Esophagus squamous epithelium (tissue), 5 donors: ENCODE measurements at regions not wholly inside any gene's neighbourhood (a gene's known extent, or its start where the extent isn't known, plus 50 kb on each side); places are given as distances from the start of the nearest gene placed in this dataset.
"Not testable (repeated sequence)": the region's sequence is repeated elsewhere in the genome, so short reads cannot be mapped to it uniquely, and the experiment has no call there.

Experiments
- DNase-seq: peaks from one replicate; lab custom pipeline; 2025; lab: John Stamatoyannopoulos, UW
- H3K27ac ChIP-seq, 4 donors: fragments of 200-600 bp; sonication (generic); one replicate each; pipeline ENCODE4 v1.5.1; 2016 to 2019; ENCODE audit warnings: mild to moderate bottlenecking in 1 of 4
- H3K27me3 ChIP-seq, 4 donors: fragments of 200-600 bp; sonication (generic); 1 replicate in 3 of 4; 2 replicates in 1 of 4; pipeline versions ENCODE4 v1.5.1 to v1.6.0; 2017 to 2021; ENCODE audit warnings: antibody characterized with exemption in 1 of 4
- H3K36me3 ChIP-seq, 3 donors: fragments of 200-600 bp; sonication (generic); one replicate each; pipeline ENCODE4 v1.5.1; 2016 to 2019
- H3K4me1 ChIP-seq, 3 donors: fragments of 200-600 bp; sonication (generic); one replicate each; pipeline ENCODE4 v1.5.1; 2017 to 2019
- H3K4me3 ChIP-seq, 4 donors: fragments of 200-600 bp; sonication (generic); 1 replicate in 3 of 4; 2 replicates in 1 of 4; pipeline ENCODE4 v1.5.1; 2016 to 2019; ENCODE audit warnings: mild to moderate bottlenecking in 2 of 4, moderate library complexity in 1 of 4
- H3K9me3 ChIP-seq, 3 donors: fragments of 200-600 bp; sonication (generic); one replicate each; pipeline ENCODE4 v1.5.1; 2016 to 2019
- WGBS, 2 donors: methylation state at CpG; one replicate each; pipeline ENCODE4 v1.1.5; 2018; 5-methylcytosine and 5-hydroxymethylcytosine counted together
- intact Hi-C: fragments of 100-400 bp; cut with DNase I; formaldehyde crosslinking; loops from one replicate; pipeline ENCODE4 v1.15.0; 2022
- donor health status: DM: yes; HTN: yes; CAD: no.

DNA sequence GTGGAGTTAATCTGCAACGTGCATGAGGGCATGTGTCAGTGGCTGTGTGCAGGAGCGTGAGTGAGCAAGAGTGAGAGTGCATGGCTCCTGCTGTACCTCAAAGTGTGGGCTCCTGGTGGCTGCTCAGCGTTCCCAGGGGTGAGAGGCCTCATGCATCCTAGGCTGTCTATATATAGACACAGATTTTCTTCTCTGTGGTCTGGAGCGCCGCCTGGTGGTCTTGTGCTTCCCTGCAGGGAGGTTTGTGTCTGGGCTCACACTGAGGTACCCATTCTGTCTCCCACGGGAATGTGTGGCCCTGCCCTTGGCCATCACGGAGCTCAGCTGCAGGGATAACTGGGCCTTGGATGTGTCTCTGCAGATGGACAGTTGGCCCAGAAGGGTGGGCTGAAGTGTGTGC, 520.2 kb downstream of the GOLGA6L6 start:
- DNase-seq, intact Hi-C loops: not testable (repeated sequence)
- WGBS, 2 donors: no CpG with 5 or more reads among the region's 7 CpGs

DNA sequence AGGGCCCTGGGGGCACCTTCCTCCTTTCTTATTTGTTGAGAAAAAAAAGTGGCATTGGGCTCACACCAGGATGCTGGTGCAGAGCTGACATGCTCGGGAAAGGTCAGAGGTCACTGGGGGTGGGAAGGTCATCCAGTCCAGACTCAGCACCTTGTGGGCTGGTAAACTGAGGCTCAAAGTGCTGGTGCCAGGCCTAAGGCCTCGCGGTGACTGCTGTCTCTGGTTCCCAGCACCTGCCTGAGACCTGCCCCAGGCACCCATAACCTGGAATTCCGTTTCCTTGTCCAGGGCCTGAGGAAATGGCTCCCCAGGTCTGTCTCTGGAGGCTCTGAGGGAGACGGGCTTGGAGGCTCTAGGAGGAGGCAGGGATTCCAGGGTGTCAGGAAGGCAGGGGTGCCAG, 521.0 kb downstream of the GOLGA6L6 start:
- H3K27me3 ChIP-seq, H3K27ac ChIP-seq, H3K4me1 ChIP-seq, DNase-seq, intact Hi-C loops, H3K9me3 ChIP-seq, H3K36me3 ChIP-seq, H3K4me3 ChIP-seq: not testable (repeated sequence)
- no CpG with 5 or more reads among the region's 5 CpGs for WGBS, 2 donors

More for the DNA sequence above, 520.2 kb downstream of the GOLGA6L6 start:
- not testable (repeated sequence) for H3K9me3 ChIP-seq, H3K4me3 ChIP-seq, H3K27me3 ChIP-seq, H3K27ac ChIP-seq, H3K4me1 ChIP-seq, H3K36me3 ChIP-seq

DNA sequence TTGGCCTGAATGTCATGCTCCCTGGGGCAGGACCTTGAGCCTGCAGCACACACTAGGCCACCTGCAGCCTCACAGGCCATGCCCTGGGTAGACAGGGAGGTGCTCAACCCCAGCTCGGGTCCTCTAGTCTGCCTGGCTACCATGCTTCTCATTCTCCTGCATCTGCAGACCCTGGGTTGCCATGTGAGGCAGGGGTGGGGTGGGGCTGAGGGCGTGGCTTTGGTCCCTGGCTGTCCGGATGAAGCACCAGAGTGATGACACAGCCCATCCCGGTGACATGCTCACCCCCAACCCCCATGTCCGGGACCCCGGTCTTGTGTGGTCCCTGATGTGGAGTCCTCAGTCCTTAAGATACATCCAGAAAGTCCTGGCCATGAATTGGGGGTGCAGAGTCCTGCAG, 521.8 kb downstream of the GOLGA6L6 start:
- DNase-seq, H3K9me3 ChIP-seq, H3K4me1 ChIP-seq, H3K27me3 ChIP-seq, intact Hi-C loops, H3K27ac ChIP-seq, H3K36me3 ChIP-seq, H3K4me3 ChIP-seq: not testable (repeated sequence)
- WGBS, 2 donors: 60% methylated on average over 1 of the region's 6 CpGs; no CpG with 5 or more reads in 1 of the 2 donors

DNA sequence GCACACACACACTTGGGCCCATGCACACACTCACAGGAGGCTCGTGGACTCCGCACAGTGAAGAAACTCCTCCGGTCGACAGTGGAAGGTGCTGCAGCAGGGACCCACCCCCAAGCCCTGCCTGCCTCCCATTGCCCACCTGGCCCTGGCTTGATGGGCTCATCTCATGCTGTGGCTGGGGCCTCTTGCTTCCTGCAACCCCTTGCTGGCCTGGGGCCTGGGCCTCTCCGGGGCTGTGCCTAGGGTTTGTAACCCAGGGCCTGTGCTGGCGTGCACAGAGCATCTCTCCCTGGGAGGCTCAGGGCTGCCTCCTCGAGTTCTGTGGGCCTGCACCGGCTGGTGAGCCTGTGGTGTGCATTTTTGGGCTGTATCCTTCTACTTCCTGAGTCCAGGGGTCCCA, 524.0 kb downstream of the GOLGA6L6 start:
- WGBS, 2 donors: 100% methylated on average over 3 of the region's 8 CpGs; no CpG with 5 or more reads in 1 of the 2 donors
- DNase-seq, intact Hi-C loops, H3K4me1 ChIP-seq, H3K4me3 ChIP-seq, H3K36me3 ChIP-seq, H3K27me3 ChIP-seq, H3K27ac ChIP-seq, H3K9me3 ChIP-seq: not testable (repeated sequence)

DNA sequence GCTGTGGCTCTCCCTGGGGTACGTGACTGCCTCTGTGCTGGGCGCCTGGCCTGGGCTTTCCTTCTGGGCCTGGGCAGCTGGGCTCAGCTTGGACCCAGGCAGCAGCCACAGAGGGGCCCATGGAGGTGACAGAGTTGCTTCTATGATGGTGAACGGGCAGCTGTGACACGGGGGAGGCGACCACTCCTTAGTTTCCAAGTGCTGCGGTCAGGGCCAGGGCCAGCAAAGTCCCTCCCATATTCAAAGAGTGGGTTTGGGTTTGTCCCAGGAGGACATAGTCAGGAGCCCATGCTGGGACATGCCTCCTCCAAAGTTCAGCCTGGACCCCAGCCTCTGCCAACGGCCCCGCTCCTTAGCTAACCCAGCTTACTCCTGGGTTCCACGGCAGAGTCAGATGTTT, 524.7 kb downstream of the GOLGA6L6 start:
- DNase-seq, H3K27ac ChIP-seq, H3K4me3 ChIP-seq, H3K27me3 ChIP-seq, H3K4me1 ChIP-seq, intact Hi-C loops, H3K36me3 ChIP-seq, H3K9me3 ChIP-seq: not testable (repeated sequence)
- WGBS, 2 donors: no CpG with 5 or more reads among the region's 9 CpGs

DNA sequence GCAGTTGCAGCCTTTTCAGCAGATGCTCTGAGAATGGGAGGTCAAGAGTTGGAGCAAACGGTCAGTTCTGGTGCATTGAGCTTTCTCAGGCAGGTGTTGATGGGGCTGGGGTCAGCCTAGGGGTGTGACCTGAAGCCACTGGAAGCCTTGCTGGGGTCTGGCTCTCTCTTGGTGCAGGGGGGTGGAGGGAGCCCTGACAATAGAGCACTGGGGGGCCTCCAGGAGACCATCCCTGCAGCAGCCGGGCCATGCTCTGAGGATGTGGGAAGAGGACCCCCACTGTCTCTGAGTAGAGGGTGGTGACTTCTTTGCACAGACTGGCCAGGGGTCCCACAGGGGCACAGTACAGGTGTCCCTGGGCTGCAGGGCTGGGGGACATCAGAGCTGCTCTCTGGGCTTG, 528.8 kb downstream of the GOLGA6L6 start:
- H3K27me3 ChIP-seq, H3K36me3 ChIP-seq, DNase-seq, intact Hi-C loops, H3K9me3 ChIP-seq, H3K4me1 ChIP-seq, H3K4me3 ChIP-seq, H3K27ac ChIP-seq: not testable (repeated sequence)
- WGBS, 2 donors: 60 to 100% methylated on average over 1 of the region's 2 CpGs

DNA sequence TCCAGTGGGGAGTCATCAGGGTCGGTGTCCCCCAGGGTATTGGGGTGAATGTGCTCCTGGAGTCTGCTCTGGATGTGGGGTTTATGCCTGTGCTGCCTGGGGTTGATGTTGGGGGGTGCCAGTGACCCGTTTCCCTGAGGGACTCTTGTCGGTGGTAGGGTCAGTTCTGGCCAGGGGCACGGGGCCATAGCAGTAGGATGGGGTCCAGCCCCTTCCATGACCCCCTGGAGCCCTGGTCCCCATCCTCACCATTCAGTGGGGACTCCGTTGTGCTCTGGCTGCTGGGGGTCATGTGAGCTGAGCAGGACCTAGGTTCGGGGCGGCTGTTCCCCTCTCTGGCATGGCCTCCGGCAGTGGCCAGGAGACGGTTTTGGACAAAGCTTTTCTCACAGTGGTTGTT, 530.8 kb downstream of the GOLGA6L6 start:
- H3K36me3 ChIP-seq, H3K27me3 ChIP-seq, H3K4me1 ChIP-seq, H3K4me3 ChIP-seq, intact Hi-C loops, DNase-seq, H3K27ac ChIP-seq, H3K9me3 ChIP-seq: not testable (repeated sequence)
- WGBS, 2 donors: 80% methylated on average over 2 of the region's 9 CpGs; no CpG with 5 or more reads in 1 of the 2 donors

DNA sequence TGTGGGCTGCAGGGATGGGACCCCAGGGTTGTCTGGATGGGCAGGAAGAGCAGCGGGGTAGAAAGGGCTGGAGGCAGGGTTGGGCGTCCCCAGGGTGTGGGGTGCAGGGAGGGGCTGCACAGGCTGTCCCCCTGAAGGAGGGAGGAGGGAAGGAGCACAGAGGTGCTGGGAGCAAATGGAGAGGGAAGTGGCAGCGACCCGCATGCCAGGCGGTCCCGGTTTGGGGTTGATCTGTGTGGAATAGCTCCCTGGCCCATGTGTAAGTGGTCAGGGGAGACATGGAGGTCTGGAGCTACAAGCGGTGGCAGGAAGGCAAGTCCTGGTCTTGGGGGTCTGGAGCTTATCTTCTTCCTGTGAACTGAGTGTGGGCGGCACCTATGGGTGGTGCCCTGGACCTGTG, 532.0 kb downstream of the GOLGA6L6 start:
- DNase-seq, H3K27ac ChIP-seq, H3K9me3 ChIP-seq, H3K36me3 ChIP-seq, H3K4me3 ChIP-seq, intact Hi-C loops, H3K4me1 ChIP-seq, H3K27me3 ChIP-seq: not testable (repeated sequence)
- WGBS, 2 donors: no CpG with 5 or more reads among the region's 8 CpGs

DNA sequence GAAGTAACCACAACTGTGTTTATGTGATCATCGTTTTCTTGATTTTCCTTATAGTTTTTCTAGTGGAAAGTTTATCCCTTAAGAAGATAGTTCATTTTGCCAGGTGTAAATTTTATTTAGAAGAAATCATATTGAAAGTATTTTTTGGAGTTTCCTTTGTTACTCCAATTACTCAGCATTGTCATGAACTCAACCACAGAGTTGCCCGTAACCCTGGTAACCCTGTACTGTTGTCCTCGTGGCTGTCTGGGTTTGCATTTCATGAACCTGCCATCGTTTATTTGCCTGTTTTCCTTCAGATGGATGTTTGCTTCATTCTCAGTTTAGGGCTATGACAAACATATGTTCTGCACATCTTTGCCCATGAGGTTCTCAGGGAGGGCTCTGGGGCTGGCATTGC, 534.3 kb downstream of the GOLGA6L6 start:
- H3K4me3 ChIP-seq, H3K36me3 ChIP-seq, H3K9me3 ChIP-seq, H3K4me1 ChIP-seq, H3K27ac ChIP-seq, intact Hi-C loops, H3K27me3 ChIP-seq, DNase-seq: not testable (repeated sequence)
- WGBS, 2 donors: 58 to 64% methylated on average over 3 of the region's 4 CpGs

DNA sequence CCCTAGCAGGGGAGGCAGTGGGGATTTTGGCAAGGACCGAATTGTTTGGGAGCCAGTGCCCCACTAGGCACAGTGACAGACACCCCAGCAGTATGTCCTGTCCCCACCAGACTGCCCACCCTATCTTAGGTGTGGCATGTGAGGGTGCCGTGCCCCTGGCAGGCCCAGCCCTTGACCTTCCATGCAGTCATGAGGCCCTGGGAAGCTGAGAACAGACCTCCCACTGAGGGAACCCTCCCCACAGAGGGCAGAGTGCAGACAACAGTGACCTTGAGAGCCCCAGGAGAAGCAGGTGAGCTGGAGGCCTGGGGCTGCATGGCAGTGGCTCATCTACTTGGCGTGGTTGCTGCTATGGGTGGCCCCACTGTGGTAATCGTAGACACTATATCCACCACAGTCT, 538.1 kb downstream of the GOLGA6L6 start:
- H3K4me1 ChIP-seq, H3K36me3 ChIP-seq, H3K27ac ChIP-seq, intact Hi-C loops, H3K27me3 ChIP-seq, DNase-seq, H3K9me3 ChIP-seq, H3K4me3 ChIP-seq: not testable (repeated sequence)
- WGBS, 2 donors: no CpG with 5 or more reads among the region's 4 CpGs

DNA sequence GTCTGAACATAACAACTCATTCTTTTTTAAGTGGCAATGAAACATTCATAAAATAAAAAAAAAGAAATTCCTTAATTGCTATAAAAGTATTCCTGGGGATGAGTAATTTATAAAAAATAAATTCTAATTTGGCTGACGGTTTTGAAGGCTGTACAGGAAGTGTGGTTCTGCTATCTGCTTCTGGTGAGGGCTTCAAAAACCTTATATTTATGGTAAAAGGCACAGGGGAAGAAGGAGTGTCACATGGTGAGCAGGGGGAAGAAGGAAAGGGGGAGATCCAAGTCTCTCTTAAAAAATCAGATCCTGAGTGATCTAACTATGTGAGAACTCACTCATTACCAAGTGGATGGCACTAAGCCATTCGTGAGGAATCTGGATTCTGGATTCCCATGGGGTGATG, 539.0 kb downstream of the GOLGA6L6 start:
- H3K36me3 ChIP-seq, H3K27ac ChIP-seq, H3K9me3 ChIP-seq, H3K4me1 ChIP-seq, intact Hi-C loops, H3K27me3 ChIP-seq, H3K4me3 ChIP-seq, DNase-seq: not testable (repeated sequence)
- WGBS, 2 donors: 25 to 33% methylated on average over 1 of the region's 2 CpGs

DNA sequence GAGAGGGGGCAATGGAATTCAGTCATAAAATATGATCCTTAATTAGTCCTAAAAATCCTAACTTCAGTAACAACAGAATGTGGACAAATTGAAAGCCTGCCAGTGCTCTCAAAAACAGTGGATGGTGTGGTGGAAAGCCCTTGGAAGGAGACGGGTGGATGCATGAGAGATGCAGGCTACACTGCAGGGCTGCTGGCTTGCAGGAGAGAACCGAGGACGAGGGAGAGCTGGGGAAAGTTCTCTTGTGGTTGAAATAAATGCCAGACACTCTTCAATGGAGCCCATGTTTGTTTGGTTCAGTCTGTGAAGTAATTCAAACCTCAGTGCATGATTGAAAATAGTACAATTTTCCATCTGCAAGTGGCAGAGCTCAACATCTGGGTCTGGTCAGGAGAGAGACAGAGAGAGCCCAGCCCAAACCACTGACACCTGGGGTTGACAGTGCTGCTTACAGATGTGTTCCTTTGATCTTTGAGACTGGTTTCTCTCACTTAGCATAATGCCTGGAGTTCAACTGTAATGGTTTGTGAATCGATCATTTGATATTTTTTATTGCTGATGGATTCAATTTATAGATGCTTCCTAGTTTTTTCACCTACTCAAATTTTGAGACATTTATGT, 544.9 kb downstream of the GOLGA6L6 start:
- H3K27ac ChIP-seq, H3K4me3 ChIP-seq, H3K27me3 ChIP-seq, H3K36me3 ChIP-seq, H3K9me3 ChIP-seq, intact Hi-C loops, H3K4me1 ChIP-seq, DNase-seq: not testable (repeated sequence)
- 41 to 50% methylated on average over 3 of the region's 4 CpGs for WGBS, 2 donors

DNA sequence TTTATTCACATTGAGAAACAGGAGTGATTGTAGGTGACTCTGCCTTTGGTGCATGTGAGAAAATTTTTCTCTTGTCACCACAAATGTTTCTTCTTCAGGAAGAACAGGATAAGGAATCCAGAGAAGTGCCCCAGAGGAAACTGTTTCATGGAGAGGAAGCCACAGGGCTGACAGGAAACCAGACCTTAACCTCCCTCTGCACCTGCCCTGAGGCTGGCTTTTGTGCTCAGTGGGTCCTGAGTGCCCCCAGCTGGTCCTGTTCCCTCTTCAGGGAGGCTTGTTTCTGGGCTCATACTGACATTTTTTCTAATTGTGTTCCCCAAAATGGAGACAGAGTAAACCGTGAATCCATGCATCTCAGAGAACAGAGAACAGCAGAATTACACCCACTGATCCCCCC, 546.3 kb downstream of the GOLGA6L6 start:
- intact Hi-C loops, H3K4me1 ChIP-seq, H3K36me3 ChIP-seq, H3K4me3 ChIP-seq, DNase-seq, H3K27me3 ChIP-seq, H3K9me3 ChIP-seq, H3K27ac ChIP-seq: not testable (repeated sequence)
- WGBS, 2 donors: 20% methylated on average over 1 of the region's 1 CpG; no CpG with 5 or more reads in 1 of the 2 donors
